SJSA1 (cell line): ENCODE measurements at regions not wholly inside any gene's neighbourhood (a gene's known extent, or its start where the extent isn't known, plus 50 kb on each side); places are given as distances from the start of the nearest gene placed in this dataset.

Experiments
- DNase-seq, 2 experiments: peaks; one replicate each; pipeline ENCODE4 v3.0.0-alpha.2; 2015 to 2020; ENCODE audit warnings: low spot score in 2 of 2, low read depth in 1 of 2
- H3K27ac ChIP-seq: fragments of 250-450 bp; sonication (Bioruptor Pico); 2 replicates; pipeline ENCODE4 v1.5.1; 2020; ENCODE audit warnings: mild to moderate bottlenecking, moderate library complexity
- H3K27me3 ChIP-seq: fragments of 250-450 bp; sonication (Bioruptor Pico); replicated peaks from 2 replicates; pipeline ENCODE4 v1.5.1; 2020; ENCODE audit warnings: mild to moderate bottlenecking, moderate library complexity
- H3K36me3 ChIP-seq: fragments of 250-450 bp; sonication (Bioruptor Pico); 2 replicates; pipeline ENCODE4 v1.5.1; 2020; ENCODE audit warnings: mild to moderate bottlenecking
- H3K4me1 ChIP-seq: fragments of 250-450 bp; sonication (Bioruptor Pico); replicated peaks from 2 replicates; pipeline ENCODE4 v1.6.1; 2021; ENCODE audit warnings: mild to moderate bottlenecking
- H3K4me3 ChIP-seq: fragments of 250-450 bp; sonication (Bioruptor Pico); 2 replicates; pipeline ENCODE4 v1.5.1; 2020; ENCODE audit warnings: mild to moderate bottlenecking
- H3K9me3 ChIP-seq: fragments of 250-450 bp; sonication (Bioruptor Pico); replicated peaks from 2 replicates; pipeline ENCODE4 v1.5.1; 2020; ENCODE audit warnings: mild to moderate bottlenecking

- H3K9me3 ChIP-seq = no peaks in the 10 kb centered on the region
- peaks cover 50% of the 10 kb centered on the region for H3K4me1 ChIP-seq
- H3K27me3 ChIP-seq = no peaks in the 10 kb centered on the region
- H3K27ac ChIP-seq = no peak overlapping the region
- H3K4me3 ChIP-seq = no peak overlapping the region
- DNase-seq = peak; percentile 24 to 55
- no peaks in the 10 kb centered on the region for H3K36me3 ChIP-seq
These were observed 138.0 kb upstream of the EFNA5 start for GRCh38 chr5:107808671-107809137.

- no peaks in the 10 kb centered on the region for H3K9me3 ChIP-seq
These were observed 136.7 kb upstream of the EFNA5 start for GRCh38 chr5:107807431-107807830.

GRCh38 chr5:107806705-107807104 lies 136.0 kb upstream of the EFNA5 start:
- Histone ChIP-seq H3K9me3 (no peaks in the 10 kb centered on the region), H3K36me3 (no peaks in the 10 kb centered on the region), H3K4me3 (no peak overlapping the region), H3K27me3 (no peaks in the 10 kb centered on the region), H3K4me1 (peaks cover 36% of the 10 kb centered on the region), H3K27ac (no peak overlapping the region)
- peak in 1 of 2 experiments; percentile 20 for DNase-seq

More at GRCh38 chr5:107807431-107807830, 136.7 kb upstream of the EFNA5 start:
- H3K4me3 ChIP-seq = no peak overlapping the region
- H3K27me3 ChIP-seq = no peaks in the 10 kb centered on the region
- H3K27ac ChIP-seq = no peak overlapping the region
- peaks cover 38% of the 10 kb centered on the region for H3K4me1 ChIP-seq
- H3K36me3 ChIP-seq = no peaks in the 10 kb centered on the region
- no peak for DNase-seq

GRCh38 chr5:107806271-107806670 lies 135.5 kb upstream of the EFNA5 start:
- Histone ChIP-seq H3K9me3 (no peaks in the 10 kb centered on the region), H3K27ac (no peak overlapping the region), H3K36me3 (no peaks in the 10 kb centered on the region), H3K4me3 (no peak overlapping the region), H3K27me3 (no peaks in the 10 kb centered on the region), H3K4me1 (peaks cover 36% of the 10 kb centered on the region)
- DNase-seq = peak in 1 of 2 experiments; percentile 15

- Histone ChIP-seq H3K9me3 (no peaks in the 10 kb centered on the region), H3K27me3 (no peaks in the 10 kb centered on the region), H3K36me3 (no peaks in the 10 kb centered on the region), H3K4me1 (peaks cover 35% of the 10 kb centered on the region), H3K4me3 (no peak overlapping the region), H3K27ac (no peak overlapping the region)
- no peak for DNase-seq
These were observed 135.1 kb upstream of the EFNA5 start for GRCh38 chr5:107805824-107806223.

- Histone ChIP-seq H3K36me3 (no peaks in the 10 kb centered on the region), H3K9me3 (no peaks in the 10 kb centered on the region), H3K4me3 (no peak overlapping the region), H3K27ac (no peak overlapping the region), H3K27me3 (no peaks in the 10 kb centered on the region; the same call in 1 of the 2 replicates), H3K4me1 (peaks cover 29% of the 10 kb centered on the region)
- DNase-seq = no peak
These were observed 134.4 kb upstream of the EFNA5 start for GRCh38 chr5:107805166-107805565.

GRCh38 chr5:107803728-107804127 lies 133.0 kb upstream of the EFNA5 start:
- no peaks in the 10 kb centered on the region for H3K36me3 ChIP-seq
- peaks cover 14% of the 10 kb centered on the region for H3K4me1 ChIP-seq
- no peak overlapping the region for H3K4me3 ChIP-seq
- no peaks in the 10 kb centered on the region for H3K9me3 ChIP-seq
- no peak overlapping the region for H3K27ac ChIP-seq
- DNase-seq = no peak
- H3K27me3 ChIP-seq = no peaks in the 10 kb centered on the region; the same call in 1 of the 2 replicates

- no peak overlapping the region for H3K4me3 ChIP-seq
- no peaks in the 10 kb centered on the region; the same call in 1 of the 2 replicates for H3K27me3 ChIP-seq
- no peak overlapping the region for H3K27ac ChIP-seq
- H3K9me3 ChIP-seq = no peaks in the 10 kb centered on the region
- no peak for DNase-seq
- H3K36me3 ChIP-seq = no peaks in the 10 kb centered on the region
- H3K4me1 ChIP-seq = no peaks in the 10 kb centered on the region
These were observed 130.3 kb upstream of the EFNA5 start for GRCh38 chr5:107801061-107801460.

- no peaks in the 10 kb centered on the region for H3K36me3 ChIP-seq
- no peaks in the 10 kb centered on the region for H3K4me1 ChIP-seq
- H3K4me3 ChIP-seq = no peak overlapping the region
- DNase-seq = no peak
- H3K27ac ChIP-seq = no peak overlapping the region
- H3K27me3 ChIP-seq = no peaks in the 10 kb centered on the region; the same call in 1 of the 2 replicates
- H3K9me3 ChIP-seq = no peaks in the 10 kb centered on the region
These were observed 128.6 kb upstream of the EFNA5 start for GRCh38 chr5:107799306-107799705.

- DNase-seq = no peak
These were observed 126.1 kb upstream of the EFNA5 start for GRCh38 chr5:107796797-107797196.

GRCh38 chr5:107794741-107795140 lies 124.0 kb upstream of the EFNA5 start:
- H3K9me3 ChIP-seq = peaks cover 3% of the 10 kb centered on the region; the same call in 1 of the 2 replicates
- DNase-seq = no peak
- no peaks in the 10 kb centered on the region for H3K27me3 ChIP-seq
- no peak overlapping the region for H3K4me3 ChIP-seq
- H3K27ac ChIP-seq = no peak overlapping the region
- H3K4me1 ChIP-seq = no peaks in the 10 kb centered on the region
- no peaks in the 10 kb centered on the region for H3K36me3 ChIP-seq

More at GRCh38 chr5:107796797-107797196, 126.1 kb upstream of the EFNA5 start:
- no peak overlapping the region for H3K4me3 ChIP-seq
- no peaks in the 10 kb centered on the region for H3K4me1 ChIP-seq
- H3K27me3 ChIP-seq = no peaks in the 10 kb centered on the region; the same call in 1 of the 2 replicates
- no peak overlapping the region for H3K27ac ChIP-seq
- no peaks in the 10 kb centered on the region for H3K9me3 ChIP-seq
- H3K36me3 ChIP-seq = no peaks in the 10 kb centered on the region

GRCh38 chr5:107792940-107793339 lies 122.2 kb upstream of the EFNA5 start:
- Histone ChIP-seq H3K4me1 (no peaks in the 10 kb centered on the region), H3K4me3 (no peak overlapping the region), H3K9me3 (peaks cover 3% of the 10 kb centered on the region; the same call in 1 of the 2 replicates), H3K36me3 (no peaks in the 10 kb centered on the region), H3K27ac (no peak overlapping the region), H3K27me3 (no peaks in the 10 kb centered on the region)
- DNase-seq = no peak

- H3K36me3 ChIP-seq = no peaks in the 10 kb centered on the region
- peaks cover 3% of the 10 kb centered on the region; the same call in 1 of the 2 replicates for H3K9me3 ChIP-seq
- no peaks in the 10 kb centered on the region for H3K27me3 ChIP-seq
- H3K4me1 ChIP-seq = no peaks in the 10 kb centered on the region
- no peak overlapping the region for H3K4me3 ChIP-seq
- no peak for DNase-seq
- H3K27ac ChIP-seq = no peak overlapping the region
These were observed 119.9 kb upstream of the EFNA5 start for GRCh38 chr5:107790671-107791070.

- peaks cover 3% of the 10 kb centered on the region; the same call in 1 of the 2 replicates for H3K9me3 ChIP-seq
- H3K36me3 ChIP-seq = no peaks in the 10 kb centered on the region
- no peak overlapping the region for H3K4me3 ChIP-seq
- DNase-seq = no peak
- no peaks in the 10 kb centered on the region for H3K27me3 ChIP-seq
- no peaks in the 10 kb centered on the region for H3K4me1 ChIP-seq
- H3K27ac ChIP-seq = no peak overlapping the region
These were observed 115.7 kb upstream of the EFNA5 start for GRCh38 chr5:107786424-107786823.

GRCh38 chr5:107783551-107783950 lies 112.8 kb upstream of the EFNA5 start:
- Histone ChIP-seq H3K9me3 (no peaks in the 10 kb centered on the region), H3K27me3 (no peaks in the 10 kb centered on the region), H3K4me3 (no peak overlapping the region), H3K4me1 (no peaks in the 10 kb centered on the region), H3K27ac (no peak overlapping the region), H3K36me3 (no peaks in the 10 kb centered on the region)
- DNase-seq = no peak
